ENCODE measurements at regions not wholly inside any gene's neighbourhood (a gene's known extent, or its start where the extent isn't known, plus 50 kb on each side); places are given as distances from the start of the nearest gene placed in this dataset.

GRCh38 chr12:13580206-13580605 lies 383.7 kb downstream of the EMP1 start:
- TF ChIP-seq EZH2phosphoT487 (IDR thresholded peaks at IDR 0.05; ENCODE audit: borderline replicate concordance, low read length) (no peak), CTCF (IDR thresholded peaks at IDR 0.05; ENCODE audit: low read depth, low read length, poor library complexity, severe bottlenecking) (no peak)
